GM21360 (cell line): ENCODE measurements at regions not wholly inside any gene's neighbourhood (a gene's known extent, or its start where the extent isn't known, plus 50 kb on each side); places are given as distances from the start of the nearest gene placed in this dataset.

Experiments used
- ATAC-seq: cut with Tn5 transposase; IDR thresholded peaks from one replicate; pipeline ENCODE4 v1.9.1; 2021; ENCODE audit warnings: mild to moderate bottlenecking, moderate library complexity; ENCODE audit not compliant: unreplicated experiment

DNA sequence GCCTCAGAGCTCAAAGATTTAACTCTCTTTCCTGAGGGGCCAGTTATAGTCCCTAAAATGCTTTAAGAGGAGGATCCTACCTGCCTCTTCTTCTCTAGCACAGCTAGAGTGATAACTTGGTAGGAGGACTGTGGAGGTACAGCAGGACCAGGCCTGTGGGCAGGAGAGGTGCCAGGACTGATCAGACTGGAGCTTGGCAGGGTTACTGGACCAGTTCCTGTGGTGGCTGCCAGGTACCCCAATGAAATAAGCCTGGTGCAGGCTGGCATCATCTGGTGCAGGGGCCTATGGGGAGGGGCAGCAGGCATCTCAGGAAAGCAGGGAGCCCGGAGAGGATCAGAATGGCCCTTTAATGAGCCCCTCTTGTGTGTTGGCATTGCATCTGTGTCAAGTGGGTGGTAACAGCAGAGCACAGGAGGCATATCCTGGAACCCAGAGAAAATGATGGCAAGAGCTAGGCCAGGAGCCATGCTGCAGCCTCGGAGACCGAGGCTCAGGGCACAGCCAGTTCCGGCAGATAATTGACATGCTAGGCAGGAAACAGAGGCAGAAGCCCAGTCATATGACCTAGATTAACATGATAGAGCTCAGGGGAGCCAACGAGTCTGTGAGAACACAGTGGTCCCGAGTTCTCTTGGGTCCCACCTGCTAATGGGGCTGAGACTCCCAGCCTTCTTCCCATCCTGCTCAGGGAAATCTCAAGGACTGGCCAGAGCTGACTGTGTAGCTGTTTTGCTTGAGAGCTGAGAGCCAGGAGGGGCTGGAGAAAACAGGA is 187.5 kb upstream of the ZBED5 start:
- ATAC-seq: no peak

DNA sequence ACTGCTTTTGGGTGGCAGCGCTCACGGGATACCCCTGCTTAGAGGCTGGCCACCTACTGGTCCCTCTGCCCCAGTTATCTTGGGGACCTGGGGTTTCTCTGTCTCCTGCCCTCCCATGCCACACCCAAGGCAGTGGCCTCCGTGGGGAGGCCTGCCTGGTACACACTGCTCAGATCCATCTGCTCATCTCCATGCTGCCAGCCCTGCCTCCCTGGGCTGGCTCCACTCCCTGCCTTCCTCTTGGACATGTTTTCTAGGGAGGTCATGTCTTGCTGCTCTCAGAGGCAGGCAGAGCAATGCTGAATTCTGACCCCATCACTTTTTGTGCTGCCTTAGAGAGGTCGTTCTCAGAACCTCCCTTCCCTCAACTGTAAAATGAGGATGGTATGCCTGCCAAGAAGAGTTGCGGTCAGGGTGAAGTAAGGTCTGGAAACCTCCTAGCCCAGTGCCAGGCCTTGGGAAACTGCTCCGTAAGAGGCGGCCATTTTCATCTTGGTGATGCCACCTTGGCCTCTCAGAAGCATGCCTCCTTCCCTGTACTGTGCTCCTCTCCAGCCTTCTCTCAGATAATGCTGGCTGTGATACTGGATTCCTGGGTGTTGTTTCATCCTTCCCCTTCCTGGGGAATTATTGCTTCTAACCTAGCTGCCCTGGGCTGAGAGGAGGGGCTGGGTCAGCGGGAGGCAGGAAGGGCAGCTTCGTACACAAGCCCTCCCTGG is 186.4 kb upstream of the ZBED5 start:
- ATAC-seq: no peak

DNA sequence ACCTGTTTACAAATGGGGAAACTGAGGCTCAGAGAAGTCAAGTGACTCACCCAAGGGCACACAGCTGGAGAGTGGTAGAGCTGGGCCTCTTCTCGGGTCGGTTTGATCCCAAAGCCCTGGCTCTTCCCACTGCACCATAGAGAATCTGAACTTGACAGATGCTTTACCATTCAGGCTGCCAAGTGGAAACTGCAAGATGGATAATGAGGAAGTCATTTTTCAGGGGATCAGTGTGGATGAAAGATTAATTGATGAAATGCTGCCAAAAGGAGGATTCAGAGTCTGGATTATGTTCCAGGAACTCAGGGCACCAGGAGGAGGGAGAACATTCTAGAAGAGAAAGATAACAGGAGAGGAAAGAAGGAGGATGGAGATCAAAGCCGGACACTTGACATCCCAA is 185.9 kb upstream of the ZBED5 start:
- no peak for ATAC-seq

DNA sequence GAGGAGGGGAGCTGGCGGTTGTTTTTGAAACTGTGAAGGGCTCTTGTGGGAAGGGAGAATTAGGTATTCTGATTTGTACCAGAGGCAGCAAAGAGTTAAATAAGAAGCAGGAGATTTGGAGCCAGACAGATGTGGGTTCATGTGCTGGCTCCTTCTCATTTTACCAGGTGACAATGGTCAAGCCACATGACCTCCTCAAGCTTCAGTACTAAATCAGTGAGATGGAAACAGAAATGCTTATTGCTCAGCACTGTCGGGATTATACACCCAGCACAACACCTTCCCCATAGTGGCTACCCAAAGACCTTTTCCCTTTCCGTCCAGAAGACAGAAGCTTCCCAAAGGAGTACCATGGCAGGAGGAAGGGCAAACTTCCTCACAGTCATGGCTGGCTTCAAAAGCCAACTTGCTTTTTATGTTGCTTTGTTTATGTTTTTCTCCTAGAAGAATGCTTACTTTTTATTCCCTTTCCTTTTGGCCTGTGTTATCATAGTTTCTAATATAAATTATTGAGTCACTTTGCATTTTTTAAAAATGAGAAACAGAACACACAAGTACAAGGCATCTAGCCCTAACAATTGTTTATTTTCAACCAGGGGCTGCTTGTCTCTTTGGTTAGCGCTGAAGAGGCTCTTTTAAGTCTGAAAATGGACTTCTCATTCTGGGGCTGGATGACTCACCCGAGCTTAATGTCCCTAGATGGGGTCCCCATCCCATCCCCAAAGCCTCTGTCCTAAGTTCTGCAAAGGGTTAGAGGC is 181.5 kb upstream of the ZBED5 start:
- no peak for ATAC-seq

DNA sequence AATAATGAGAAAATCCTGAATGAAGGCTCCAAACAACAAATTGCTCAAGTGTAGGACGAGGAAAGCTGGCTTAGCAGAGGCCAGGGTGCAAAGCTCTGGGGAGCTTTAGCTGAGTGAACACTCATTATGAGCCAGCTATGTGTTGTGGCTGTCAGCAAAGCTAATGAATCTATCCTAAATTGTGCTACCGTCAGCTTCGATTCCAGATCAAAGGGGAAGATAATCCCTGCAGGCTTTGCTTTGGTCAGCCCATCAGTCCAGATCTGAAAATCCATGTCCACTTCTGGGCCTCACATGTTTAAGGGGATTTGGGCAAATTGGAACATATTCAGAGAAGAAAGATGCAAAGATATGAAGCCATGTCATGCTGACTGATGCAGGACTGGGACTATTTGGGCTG is 180.9 kb upstream of the ZBED5 start:
- no peak for ATAC-seq

DNA sequence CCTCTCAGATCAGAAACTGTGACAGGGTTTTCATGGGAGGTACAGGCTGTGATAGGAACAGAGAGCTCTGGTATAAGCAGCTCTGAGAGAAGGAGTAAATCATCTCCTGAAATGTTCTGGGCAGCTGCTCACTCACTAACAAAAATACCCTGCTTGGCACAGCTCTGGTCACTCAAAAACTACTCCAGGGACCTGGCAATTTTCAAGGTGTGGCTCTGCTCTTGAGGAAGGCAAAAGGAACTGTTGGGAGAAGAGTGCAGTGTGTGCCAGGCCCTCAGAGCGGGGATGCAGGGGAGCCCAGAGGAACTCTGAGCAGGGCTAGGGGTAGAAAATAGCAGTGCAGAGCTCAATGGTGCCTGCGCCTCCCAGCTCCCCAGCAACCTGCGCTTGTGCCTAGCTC is 180.5 kb upstream of the ZBED5 start:
- no peak for ATAC-seq

DNA sequence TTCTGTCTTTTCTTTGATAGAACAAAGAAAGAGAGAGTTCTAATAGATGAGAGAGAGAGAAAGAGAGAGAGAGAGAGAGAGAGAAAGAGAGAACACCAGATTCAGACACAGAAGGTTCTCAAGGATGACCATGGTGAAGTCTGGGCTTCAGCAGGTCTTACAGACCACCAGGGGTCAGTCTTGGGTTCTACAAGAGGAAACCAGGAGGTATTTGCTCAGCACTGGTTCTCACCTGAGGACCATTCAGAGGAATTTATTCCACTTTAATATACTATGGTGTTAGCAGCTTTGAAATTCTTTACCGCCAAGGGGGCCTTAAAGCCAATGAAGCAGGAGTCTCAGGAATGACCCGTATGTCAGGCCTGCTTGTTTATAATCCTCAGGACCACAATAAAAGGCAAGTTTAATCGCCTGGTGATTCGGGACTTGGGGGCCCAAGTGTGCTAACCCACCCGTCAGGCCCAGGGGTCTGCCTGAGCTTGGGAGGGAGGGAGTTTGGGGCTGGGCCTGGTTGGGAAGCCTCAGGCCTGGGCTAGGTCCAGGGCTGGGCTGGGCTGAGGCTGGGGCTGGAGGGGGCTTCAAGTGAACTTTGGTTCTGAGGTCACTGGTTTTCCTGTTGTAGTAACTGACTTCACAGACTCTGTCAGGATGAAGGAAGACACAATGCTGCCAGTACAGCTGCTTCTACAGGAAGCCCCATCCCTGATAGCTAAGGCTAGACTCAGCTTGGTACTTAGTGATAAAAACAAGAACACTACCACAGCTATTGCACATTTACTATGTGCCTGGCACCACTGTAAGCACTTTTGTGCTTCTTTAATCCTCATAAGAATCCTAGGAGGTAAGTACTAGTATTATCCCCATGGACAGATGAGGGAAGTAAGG is 179.2 kb upstream of the ZBED5 start:
- ATAC-seq: no peak

DNA sequence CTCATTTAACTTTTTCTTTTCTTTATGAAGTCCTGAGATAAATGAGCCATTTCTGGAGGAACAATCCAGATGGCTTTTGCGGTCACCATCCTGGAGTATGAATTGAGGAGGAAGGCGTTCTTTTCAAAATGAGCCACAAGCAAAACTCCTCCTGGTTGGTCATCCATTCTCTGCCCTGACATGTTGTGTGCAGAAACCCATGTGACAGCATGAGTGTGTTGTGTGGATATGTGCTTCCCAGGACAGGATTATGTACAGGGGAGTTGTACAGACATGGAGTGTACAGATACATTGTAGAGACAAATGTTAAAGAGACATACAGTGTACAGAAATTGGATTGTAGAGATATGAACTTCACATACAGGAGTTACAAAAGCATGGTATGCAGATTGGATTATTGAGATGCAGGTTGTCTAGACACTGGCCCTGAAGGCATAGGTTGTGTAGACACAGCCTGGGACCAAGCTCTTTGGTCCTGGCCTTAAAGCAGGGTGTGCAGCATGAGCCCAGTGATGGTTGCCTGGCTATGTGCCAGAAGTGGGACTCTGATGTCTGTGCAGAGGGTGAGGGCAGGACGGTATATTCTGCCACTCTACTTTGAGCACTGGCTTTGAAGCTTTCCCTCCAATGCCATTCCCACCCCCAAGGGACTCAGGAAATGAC is 178.5 kb upstream of the ZBED5 start:
- no peak for ATAC-seq

DNA sequence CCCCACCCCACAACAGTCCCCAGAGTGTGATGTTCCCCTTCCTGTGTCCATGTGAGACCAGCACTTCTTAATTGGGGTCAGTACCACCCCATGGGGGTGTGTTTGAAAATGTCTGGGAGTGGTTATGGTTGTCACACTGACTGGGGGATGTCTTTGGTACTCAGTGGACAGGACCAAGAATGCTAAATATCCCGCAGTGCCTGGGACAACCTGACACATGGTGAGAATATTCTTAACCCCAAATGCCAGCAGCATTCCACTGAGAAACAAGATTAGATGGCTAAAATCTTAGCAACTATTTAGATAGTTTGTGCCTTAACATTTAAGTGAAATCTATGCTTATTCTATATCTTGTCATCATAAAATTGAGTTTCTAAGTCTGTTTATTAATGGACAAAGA is 177.5 kb upstream of the ZBED5 start:
- ATAC-seq: no peak

DNA sequence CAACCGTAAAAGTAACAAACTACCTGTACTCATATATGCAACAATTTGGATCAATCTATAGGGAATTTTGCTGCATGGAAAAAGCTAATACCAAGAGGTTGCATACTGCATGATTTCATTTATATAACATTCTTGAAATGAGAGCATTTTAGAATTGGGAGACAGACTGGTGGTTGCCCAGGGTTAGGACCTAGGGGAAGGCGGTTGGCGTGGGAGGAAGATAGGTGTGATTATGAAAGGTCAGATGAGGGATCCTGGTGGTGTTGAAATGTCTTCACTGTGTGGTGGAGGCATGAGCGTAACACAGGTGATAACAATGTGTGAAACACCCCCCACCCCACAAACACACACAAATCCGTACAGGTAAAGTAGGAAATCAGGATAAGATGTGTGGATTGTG is 176.6 kb upstream of the ZBED5 start:
- ATAC-seq: no peak

DNA sequence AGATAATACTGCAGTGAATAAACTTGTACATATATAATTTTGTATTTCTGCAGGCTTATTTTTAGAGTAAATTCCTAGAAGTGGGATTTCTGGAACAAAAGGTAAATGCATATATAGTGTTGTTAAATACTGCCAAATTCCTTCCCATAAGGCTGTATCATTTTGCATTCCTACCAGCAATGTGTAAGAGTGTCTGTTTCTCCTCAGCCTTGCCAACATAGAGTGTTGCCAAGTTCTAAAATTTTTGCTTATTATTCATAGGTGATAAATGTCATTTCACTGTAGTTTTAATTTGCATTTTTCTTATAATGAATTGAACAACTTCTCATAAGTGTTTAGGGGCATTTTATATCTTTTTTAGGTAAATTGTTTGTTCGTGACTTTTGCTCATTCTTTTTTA is 174.2 kb upstream of the ZBED5 start:
- ATAC-seq: no peak

DNA sequence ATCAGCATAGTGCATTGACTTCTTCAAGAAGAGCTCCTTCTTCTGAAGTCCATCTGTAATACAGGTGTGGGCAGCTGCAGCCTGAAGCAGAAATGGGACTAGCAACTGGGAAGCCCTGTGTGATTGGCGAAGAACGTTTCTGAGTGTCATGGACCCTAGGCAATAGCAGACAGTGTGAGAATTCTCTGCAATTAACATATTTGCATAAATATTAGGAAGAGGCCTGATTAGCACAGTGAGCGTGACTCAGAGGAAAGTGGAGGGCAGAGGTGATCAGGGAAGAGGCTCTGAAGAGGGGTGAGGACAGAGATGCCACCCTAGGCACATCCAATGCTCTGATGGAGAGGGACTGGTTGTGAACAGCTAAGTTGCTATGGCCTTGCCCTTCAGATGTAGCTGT is 171.2 kb upstream of the ZBED5 start:
- no peak for ATAC-seq

DNA sequence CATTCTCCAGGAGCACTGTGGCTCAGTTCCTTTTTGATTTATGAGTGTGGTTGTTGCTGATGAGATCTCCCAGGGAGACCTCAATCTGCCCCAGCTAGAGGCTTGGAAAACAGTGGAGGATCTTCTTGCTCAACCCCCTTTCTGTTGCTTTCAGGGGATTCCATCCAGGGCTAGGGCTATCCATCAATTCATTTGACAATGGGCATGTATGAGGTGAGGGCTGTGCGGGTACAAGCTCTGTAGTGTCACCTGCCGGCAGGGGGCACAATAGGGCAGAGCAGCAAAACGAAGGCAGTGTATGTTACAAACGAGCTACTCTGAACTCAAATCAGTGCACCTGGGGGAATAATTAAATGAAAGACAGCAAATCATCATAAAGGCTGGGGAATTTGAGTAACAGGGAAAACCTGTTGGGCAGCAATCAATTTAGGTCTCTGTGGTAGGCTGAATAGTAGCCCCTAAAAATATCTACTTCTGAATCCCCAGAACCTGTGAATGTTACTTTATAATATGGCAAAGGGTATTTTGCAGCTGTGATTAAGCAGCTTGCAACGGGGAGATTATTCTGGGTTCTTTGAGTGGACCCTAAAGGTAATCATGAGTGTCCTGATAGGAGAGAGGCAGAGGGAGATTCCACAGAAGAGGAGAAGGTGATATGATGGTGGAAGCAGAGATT is 170.3 kb upstream of the ZBED5 start:
- ATAC-seq: no peak

DNA sequence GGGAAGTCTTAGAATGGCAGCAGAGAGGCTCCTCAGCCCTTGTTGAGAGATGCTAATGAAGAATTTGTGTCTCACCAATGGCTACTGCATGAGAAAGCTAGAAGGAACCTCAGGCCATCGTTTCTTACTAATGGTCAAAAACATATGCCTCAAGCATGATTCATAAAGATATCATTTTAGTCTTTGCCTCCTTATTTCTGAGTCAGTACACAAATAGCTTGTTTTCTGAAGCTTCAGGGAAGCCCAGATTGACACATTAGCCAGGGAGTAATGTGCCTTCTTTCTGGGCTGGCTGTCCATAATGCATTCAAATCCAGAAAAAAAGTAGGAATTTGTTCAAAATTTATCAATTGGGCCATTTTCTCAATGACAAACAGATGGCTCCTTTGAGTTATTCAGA is 169.4 kb upstream of the ZBED5 start:
- ATAC-seq: no peak

DNA sequence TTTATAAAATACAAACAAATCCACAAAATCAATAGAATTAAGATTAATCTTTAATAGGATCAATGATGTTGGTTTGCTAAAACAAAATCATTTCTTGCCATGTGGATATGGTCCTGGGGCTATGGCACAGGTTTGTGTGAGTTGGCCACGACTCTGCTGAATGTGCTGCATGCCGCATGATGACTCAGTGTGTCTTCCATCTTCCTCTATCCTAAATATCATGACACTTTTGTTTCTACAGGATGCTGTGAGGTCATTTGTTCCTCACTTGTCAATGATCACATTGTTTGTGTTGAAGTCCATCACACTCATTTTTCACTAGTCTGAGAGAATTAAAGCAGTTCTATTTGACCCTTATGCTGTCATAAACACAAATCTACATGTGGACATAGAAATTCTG is 167.2 kb upstream of the ZBED5 start:
- no peak for ATAC-seq

DNA sequence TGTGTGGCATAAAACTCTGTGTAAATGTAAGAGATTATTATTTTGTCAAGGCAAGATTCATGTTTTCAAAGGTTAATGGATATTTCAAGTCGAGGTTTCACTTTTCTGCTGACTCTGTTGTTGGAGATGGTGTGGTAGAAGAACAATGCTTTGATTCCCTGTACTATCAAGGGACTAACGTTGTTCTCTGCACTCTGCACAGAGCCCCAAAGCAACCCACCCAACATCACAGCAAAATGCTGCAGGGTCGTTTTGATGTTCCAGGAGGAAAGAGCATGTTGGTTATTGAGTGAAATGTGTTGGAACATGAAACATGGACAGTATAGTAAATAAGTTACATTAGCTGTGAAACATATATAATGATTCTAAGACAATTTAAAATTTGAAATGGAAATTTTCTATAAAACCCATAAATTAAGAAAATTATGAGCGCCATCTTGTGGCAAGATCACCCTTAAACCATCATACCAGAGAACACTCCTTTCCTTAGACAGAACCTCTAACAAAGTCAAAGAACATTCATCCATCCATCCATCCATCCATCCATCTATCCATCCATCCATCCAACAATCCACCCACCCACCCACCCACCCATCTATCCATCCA is 164.4 kb upstream of the ZBED5 start:
- no peak for ATAC-seq

DNA sequence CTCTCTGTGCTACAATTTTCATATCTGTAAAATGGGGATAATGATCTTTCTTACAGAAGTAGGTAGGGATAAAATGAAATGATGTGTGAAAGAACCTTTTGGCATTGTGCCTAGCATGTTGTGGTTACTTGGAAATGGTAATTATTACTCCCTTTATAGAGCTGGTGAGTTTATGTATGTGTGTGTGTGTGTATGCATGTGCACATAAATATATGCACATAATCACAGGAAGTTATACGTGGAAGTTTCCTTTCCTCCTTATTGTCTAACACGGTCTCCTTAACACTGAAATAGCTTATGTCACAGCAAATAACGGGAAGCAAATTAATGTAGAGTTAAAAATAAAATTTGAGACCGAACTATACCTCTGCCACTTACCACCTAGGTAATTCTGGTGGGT is 163.7 kb upstream of the ZBED5 start:
- no peak for ATAC-seq

DNA sequence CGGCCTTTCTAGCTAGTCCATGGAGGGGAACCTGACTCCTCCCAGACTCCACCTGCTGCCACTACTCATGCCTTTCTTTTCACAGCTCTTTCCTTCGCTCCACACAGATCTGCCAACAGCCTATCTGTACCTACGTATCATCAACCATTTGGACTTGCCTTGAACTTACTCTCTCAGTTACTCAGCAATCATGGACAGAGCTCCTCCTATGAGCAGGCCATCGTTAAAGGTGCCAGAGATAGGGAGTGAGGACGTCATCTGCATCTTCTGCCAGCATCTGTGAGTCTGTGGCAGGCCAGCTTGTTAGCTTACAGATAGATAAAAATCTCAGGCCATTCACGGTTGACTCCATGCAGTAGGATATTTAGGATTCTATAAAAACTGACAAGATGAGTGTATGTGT is 162.9 kb upstream of the ZBED5 start:
- no peak for ATAC-seq

DNA sequence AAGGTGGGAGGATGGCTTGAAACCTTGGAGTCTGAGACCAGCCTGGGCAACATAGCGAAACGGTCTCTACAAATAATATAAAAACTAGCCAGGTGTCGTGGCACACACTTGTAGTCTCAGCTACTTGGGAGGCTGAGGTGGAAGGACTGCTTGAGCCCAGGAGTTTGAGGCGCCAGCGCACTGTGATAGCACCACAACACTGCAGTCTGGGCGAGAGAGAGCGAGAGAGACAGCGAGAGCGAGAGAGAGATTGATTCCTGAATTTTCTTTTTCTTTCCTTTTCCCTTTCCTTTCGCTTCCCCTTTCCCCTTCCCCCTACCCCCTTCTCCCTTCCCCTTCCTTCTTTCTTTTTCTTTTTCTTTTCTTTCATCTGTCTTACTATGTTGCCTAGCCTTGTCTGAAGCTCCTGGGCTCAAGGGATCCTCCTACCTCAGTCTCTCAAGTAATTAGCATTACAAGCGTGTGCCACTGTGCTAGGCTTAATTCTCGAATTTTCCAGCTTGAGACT is 162.4 kb upstream of the ZBED5 start:
- no peak for ATAC-seq
